ENCODE measurements at regions not wholly inside any gene's neighbourhood (a gene's known extent, or its start where the extent isn't known, plus 50 kb on each side); places are given as distances from the start of the nearest gene placed in this dataset.
"Not testable (repeated sequence)": the region's sequence is repeated elsewhere in the genome, so short reads cannot be mapped to it uniquely, and the experiment has no call there.

- no peak for DNase-seq
These were observed 175.5 kb downstream of the RFPL4B start for GRCh38 chr6:112522587-112522986.

DNA sequence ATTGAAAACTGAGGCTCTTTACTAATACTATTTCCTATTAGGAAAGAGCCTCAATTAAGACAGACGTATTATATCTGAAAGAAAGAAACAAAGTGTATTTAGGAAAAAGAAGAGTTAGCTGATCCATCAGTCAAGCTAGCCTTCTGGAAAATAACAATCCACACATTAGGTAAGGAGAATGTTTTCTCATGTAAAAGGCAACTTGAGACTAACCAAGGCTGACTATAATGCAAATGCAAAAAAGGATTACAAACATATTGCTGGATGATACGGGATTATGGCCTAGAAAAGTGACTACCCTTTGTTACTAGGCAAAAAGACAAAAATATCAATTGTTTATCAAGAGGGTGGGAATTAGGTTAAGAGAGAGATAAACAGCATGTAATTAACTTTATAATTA lies 176.9 kb downstream of the RFPL4B start:
- DNase-seq = no peak

- DNase-seq = no peak
These were observed 178.6 kb downstream of the RFPL4B start for GRCh38 chr6:112525749-112526148.

DNA sequence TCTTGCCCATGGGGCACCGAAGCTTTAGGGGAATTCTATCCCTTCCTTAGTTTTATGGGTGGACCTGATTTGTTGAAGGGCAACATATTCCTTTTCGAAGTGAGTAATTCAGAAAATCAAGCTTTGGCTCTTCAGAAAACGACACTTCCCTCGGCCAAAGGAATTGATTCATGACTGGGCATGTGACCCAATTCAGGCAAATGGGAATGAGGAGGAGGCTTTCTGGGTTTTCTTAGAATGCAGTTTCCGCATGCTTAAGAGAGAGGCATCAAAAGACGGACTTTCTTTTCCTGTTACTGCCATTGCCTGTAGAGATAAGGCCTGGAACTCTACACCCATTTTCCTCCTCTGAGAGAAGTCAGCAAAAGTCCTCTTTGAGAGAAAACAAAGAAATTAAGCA lies 179.5 kb downstream of the RFPL4B start:
- DNase-seq = no peak

- DNase-seq = not testable (repeated sequence)
These were observed 181.2 kb downstream of the RFPL4B start for GRCh38 chr6:112528306-112528705.

GRCh38 chr6:112535816-112536215 lies 188.7 kb downstream of the RFPL4B start:
- DNase-seq = no peak

DNA sequence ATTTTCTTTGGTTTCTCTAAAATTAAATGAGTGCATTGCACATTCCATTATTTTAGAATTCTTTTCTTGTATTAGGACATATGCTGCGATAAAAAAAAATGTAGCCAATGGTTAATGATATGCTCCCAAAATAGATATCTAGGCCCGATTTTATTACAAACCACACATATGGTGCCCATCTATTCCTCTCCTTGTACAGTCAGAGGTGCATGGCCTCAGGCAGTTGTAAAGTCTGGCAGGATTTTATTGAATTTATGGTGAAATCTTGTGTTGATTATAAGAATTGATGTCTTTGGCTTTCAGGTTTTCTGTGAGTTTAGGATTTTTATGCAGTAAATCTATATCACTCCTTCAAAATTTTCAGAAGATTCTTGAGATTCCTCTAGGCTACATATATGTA lies 192.2 kb downstream of the RFPL4B start:
- no peak for DNase-seq

- DNase-seq = not testable (repeated sequence)
These were observed 194.7 kb downstream of the RFPL4B start for GRCh38 chr6:112541847-112542246.

DNA sequence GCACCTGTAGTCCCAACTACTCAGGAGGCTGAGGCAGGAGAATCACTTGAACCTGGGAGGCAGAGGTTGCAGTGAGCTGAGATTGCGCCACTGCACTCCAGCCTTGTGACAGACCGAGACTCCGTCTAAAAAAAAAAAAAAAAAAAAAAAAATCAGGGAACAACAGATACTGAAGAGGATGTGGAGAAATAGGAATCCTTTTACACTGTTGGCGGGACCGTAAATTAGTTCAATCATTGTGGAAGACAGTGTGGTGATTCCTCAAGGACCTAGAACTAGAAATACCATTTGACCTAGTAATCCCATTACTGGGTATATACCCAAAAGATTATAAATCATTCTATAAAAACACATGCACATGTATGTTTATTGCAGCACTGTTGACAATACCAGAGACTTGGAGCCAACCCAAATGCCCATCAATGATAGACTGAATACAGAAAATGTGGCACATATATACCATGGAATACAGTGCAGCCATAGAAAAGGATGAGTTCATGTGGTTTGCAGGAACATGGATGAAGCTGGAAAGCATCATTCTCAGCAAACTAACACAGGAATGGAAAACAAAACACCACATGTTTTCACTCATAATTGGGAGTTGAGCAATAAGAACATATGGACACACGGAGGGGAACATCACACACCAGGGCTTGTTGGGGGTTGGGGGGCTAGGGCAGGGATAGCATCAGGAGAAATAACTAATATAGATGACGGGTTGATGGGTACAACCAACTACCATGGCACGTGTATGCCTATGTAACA lies 200.4 kb downstream of the RFPL4B start:
- not testable (repeated sequence) for DNase-seq

DNA sequence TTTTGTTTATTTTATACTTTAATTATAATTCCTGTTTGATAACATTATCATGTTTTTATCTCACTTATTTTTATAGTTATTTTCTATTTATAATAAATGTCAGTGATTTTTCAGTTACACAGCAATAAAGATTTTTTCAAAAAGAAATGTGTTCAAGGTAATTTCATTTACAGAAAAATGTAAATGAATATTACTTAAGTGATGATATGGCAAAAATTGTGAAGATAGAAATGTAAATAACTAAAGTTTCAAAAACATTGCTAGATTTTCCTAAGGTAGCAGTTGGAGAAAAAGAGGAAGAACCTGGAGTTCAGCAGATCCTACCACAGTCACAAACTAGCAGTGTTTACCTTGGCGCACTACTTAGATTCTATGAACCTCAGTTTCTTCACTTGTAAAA lies 202.6 kb downstream of the RFPL4B start:
- DNase-seq = no peak

GRCh38 chr6:112557435-112557834 lies 210.3 kb downstream of the RFPL4B start:
- no peak for DNase-seq

GRCh38 chr6:112557961-112558360 lies 210.8 kb downstream of the RFPL4B start:
- DNase-seq = no peak

- no peak for DNase-seq
These were observed 213.5 kb downstream of the RFPL4B start for GRCh38 chr6:112560651-112561050.

- DNase-seq = no peak
These were observed 215.4 kb downstream of the RFPL4B start for GRCh38 chr6:112562301-112563231.

DNA sequence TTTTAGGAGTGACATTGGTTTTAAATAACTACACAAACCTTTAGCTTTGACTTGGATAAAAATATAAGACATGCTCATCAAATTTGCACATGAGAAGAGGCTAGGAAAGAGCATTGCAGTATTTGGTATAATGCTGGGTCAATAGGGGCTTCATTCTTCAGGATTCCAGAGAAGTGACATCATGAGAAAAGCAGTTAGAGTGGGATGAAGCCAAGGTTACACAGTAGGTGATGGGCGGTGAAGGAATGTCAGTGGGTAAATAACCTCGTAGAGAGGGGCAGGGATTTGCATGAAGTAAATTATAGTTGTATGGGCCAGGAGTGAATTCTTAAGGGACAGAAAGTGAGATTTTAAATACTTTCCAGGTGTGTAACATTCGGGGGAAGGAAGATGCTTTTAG lies 216.2 kb downstream of the RFPL4B start:
- DNase-seq = no peak

GRCh38 chr6:112568066-112568465 lies 220.9 kb downstream of the RFPL4B start:
- no peak for DNase-seq

DNA sequence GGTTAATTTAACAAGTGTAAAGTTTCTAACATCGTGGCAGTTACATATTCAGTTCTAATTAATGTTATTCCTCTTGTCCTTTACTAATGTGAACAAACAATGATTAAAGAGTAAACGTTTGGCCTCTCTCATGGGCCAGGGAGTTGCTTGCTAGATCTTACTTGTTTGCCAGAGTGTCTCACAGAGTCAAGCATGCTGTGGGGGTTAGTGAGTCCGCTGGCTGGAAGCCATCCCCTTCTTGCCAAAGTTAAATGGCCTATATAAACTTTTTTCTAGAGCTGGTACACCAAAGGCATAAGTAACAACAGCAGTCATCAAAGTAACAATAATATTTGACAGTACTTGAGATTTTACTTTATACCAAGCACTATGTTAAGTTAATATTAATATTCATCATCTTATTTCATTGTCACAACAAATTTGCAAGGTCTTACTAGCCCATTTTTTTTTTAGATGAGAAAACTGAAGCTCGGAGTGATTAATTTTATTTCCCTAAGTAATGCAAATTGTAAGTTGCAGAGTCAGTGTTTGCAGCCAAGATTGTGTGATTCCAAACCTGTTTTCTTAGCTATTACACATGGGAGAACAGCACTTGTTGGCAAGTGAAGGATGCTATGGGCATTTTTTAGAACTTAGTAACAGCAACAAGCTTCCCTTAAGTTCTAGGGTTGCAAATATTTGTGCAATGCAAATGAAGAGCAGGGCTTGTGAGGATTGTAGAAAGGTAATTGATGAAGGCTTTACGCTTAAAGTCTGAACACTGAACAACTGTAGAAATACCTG lies 224.5 kb downstream of the RFPL4B start:
- no peak for DNase-seq

- no peak for DNase-seq
These were observed 227.1 kb downstream of the RFPL4B start for GRCh38 chr6:112574190-112574589.

GRCh38 chr6:112575309-112575834 lies 228.2 kb downstream of the RFPL4B start:
- no peak for DNase-seq

GRCh38 chr6:112576423-112576822 lies 229.3 kb downstream of the RFPL4B start:
- DNase-seq = no peak

DNA sequence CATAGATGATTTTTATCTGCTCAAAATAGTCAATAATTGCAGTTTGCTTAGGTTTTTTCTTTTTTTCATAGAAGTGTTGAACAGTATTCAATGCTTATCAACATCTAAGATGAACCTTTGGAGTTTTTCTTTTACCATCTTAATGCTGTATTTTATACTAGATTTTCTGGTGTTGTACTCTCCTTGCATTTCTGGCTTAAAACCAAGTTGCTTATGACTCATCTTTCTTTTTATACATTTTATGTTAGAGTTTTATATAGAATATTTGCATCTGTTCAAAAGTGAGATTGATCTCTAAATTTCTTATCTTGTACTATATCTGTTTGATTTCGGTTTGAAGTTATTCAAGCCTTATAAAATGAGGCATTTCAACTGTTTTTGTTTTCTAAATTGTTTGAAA lies 232.5 kb downstream of the RFPL4B start:
- no peak for DNase-seq

- DNase-seq = no peak
These were observed 233.9 kb downstream of the RFPL4B start for GRCh38 chr6:112581015-112581414.

DNA sequence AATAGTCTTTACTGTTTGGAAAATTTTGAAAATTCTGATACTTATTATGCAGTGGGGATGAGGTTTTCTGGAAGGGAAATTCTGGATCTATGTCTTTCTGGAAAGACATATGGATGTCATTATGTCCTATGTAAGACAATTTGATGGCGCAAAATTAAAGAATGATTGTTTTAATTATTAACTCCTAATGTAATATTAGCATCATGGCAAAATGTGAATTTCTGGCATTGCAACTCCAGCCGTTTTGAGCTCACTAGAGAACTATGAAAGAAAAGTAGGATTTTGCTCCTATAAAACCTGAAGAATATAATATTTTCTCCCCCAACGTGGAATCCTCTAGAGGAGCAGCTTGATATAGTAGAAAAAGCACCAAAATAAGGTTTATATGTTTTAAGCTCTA lies 243.2 kb downstream of the RFPL4B start:
- no peak for DNase-seq

Measured in activated naive CD4-positive, alpha-beta T cell treated with Interleukin-2 at 50 U/mL for 16 hours (primary cell).